MCF 10A (cell line): ENCODE measurements at regions not wholly inside any gene's neighbourhood (a gene's known extent, or its start where the extent isn't known, plus 50 kb on each side); places are given as distances from the start of the nearest gene placed in this dataset.

ENCODE experiments used
- BruUV-seq: library from RNA; stranded (reverse); fragments of 400-500 nt; replicated peaks from 2 replicates; lab custom pipeline; 2021; lab: Mats Ljungman, UMichigan
- CTCF ChIA-PET: fragments of 300-600 bp; sonication (Branson Sonifier 250); formaldehyde crosslinking; extraction: SDS; loops from one replicate; lab custom pipeline; 2021; ENCODE audit warnings: antibody characterized with exemption, inconsistent platforms; lab: Yijun Ruan, JAX
- POLR2A ChIA-PET: fragments of 300-600, 350-650 bp; sonication (Branson Sonifier 250); formaldehyde crosslinking; extraction: SDS; loops from one replicate; lab custom pipeline; 2020; ENCODE audit warnings: antibody characterized with exemption, inconsistent platforms; lab: Yijun Ruan, JAX
- DNase-seq: peaks from one replicate; pipeline ENCODE4 v3.0.0-alpha.2; 2018; ENCODE audit not compliant: unreplicated experiment
- H3K27ac Mint-ChIP-seq: one replicate; pipeline ENCODE4 v1.8.0; 2022; ENCODE audit warnings: mild to moderate bottlenecking, low read depth, mixed read lengths; ENCODE audit not compliant: unreplicated experiment
- H3K27me3 Mint-ChIP-seq: one replicate; pipeline ENCODE4 v1.8.0; 2022; ENCODE audit warnings: mixed read lengths; ENCODE audit not compliant: insufficient read depth, unreplicated experiment
- H3K36me3 Mint-ChIP-seq: one replicate; pipeline ENCODE4 v1.8.0; 2022; ENCODE audit warnings: mild to moderate bottlenecking, moderate library complexity, mixed read lengths; ENCODE audit not compliant: insufficient read depth, unreplicated experiment
- H3K4me1 Mint-ChIP-seq: one replicate; pipeline ENCODE4 v1.8.0; 2022; ENCODE audit warnings: mixed read lengths; ENCODE audit not compliant: insufficient read depth, unreplicated experiment
- H3K4me3 Mint-ChIP-seq: one replicate; pipeline ENCODE4 v1.8.0; 2022; ENCODE audit warnings: mild to moderate bottlenecking, moderate library complexity, mixed read lengths; ENCODE audit not compliant: unreplicated experiment
- H3K9me3 Mint-ChIP-seq: one replicate; pipeline ENCODE4 v1.8.0; 2022; ENCODE audit warnings: mixed read lengths; ENCODE audit not compliant: unreplicated experiment
- intact Hi-C: fragments of 100-400 bp; cut with micrococcal nuclease; formaldehyde crosslinking; loops from 2 replicates; pipeline ENCODE4 v1.14.1; 2022
- TF ChIP-seq, protein P1 (sequence below): fragments of 200-600 bp; IDR thresholded peaks from one replicate; pipeline ENCODE4 v1.8.0; 2022; ENCODE audit warnings: antibody characterized with exemption, mild to moderate bottlenecking; ENCODE audit not compliant: unreplicated experiment

DNA sequence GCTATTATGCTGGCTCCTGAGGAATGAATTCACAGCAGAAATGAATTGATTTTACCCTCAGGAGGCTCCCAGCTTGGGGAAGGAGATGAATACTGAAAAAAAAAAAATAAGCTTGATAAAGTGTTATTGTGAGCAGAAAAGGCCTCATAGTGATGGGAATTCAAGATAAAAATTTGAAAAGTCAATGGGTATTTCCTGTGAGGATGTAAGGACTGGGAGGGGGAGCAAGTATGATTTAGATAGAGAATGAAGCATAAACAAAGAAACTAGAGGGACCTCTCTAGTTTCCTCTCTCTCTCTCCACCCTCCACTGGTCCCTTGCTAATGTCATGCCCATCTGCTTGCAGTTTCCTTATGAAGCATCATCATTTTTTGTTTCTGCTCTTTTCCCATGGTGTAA, 439.0 kb upstream of the PLXNA2 start:
- DNase-seq, result no peak
- CTCF ChIA-PET, result interaction anchor here (0.5 to 3.4 kb wide), 8 partner anchors 10 to 686 kb away, joined by 3 to 14 read pairs (median 4); no protein-coding TSS in a partner anchor
- no peaks in the 10 kb centered on the region for H3K9me3 Mint-ChIP-seq
- no peaks in the 10 kb centered on the region for H3K36me3 Mint-ChIP-seq
- intact Hi-C loops, result no loop called here
- TF ChIP-seq, protein P1, sequence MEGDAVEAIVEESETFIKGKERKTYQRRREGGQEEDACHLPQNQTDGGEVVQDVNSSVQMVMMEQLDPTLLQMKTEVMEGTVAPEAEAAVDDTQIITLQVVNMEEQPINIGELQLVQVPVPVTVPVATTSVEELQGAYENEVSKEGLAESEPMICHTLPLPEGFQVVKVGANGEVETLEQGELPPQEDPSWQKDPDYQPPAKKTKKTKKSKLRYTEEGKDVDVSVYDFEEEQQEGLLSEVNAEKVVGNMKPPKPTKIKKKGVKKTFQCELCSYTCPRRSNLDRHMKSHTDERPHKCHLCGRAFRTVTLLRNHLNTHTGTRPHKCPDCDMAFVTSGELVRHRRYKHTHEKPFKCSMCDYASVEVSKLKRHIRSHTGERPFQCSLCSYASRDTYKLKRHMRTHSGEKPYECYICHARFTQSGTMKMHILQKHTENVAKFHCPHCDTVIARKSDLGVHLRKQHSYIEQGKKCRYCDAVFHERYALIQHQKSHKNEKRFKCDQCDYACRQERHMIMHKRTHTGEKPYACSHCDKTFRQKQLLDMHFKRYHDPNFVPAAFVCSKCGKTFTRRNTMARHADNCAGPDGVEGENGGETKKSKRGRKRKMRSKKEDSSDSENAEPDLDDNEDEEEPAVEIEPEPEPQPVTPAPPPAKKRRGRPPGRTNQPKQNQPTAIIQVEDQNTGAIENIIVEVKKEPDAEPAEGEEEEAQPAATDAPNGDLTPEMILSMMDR, result no peak
- no TSS peak for BruUV-seq
- H3K4me1 Mint-ChIP-seq, result no peaks in the 10 kb centered on the region
- H3K4me3 Mint-ChIP-seq, result no peak overlapping the region
- H3K27me3 Mint-ChIP-seq, result no peaks in the 10 kb centered on the region
- POLR2A ChIA-PET, result interaction anchor here (0.8 kb wide), 1 partner anchor 749 kb away, joined by 3 read pairs; no protein-coding TSS in a partner anchor
- H3K27ac Mint-ChIP-seq, result no peak overlapping the region

GRCh38 chr1:208684192-208684591, 440.0 kb upstream of the PLXNA2 start:
- POLR2A ChIA-PET, result interaction anchor here (0.8 kb wide), 3 partner anchors 9 to 748 kb away, joined by 3 read pairs; no protein-coding TSS in a partner anchor
- Mint-ChIP-seq H3K36me3 (no peaks in the 10 kb centered on the region), H3K27me3 (no peaks in the 10 kb centered on the region)

DNA sequence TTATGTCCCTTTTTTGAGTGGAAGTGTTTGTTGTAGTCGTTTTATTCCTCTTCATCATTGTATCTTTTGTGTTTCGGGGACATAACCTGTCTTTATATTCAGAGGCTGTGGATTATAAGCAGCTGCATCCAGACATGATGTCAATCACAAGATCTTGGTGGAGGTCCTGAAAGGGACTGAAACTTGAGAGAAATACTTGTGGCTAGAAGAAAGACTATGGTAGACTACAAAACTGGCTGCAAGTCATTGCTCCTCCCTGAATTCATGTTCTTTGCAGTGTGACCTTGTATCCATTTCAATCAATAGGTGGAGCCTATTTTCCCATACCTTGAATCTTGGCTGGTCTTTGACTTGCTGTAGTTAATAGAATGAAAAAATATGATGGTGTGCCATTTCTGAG, 442.4 kb upstream of the PLXNA2 start:
- H3K27ac Mint-ChIP-seq, result no peak overlapping the region
- no peaks in the 10 kb centered on the region for H3K9me3 Mint-ChIP-seq
- no peaks in the 10 kb centered on the region for H3K27me3 Mint-ChIP-seq
- TF ChIP-seq, protein P1, result no peak
- intact Hi-C loops, result no loop called here
- no peaks in the 10 kb centered on the region for H3K36me3 Mint-ChIP-seq
- H3K4me3 Mint-ChIP-seq, result no peak overlapping the region
- no peaks in the 10 kb centered on the region for H3K4me1 Mint-ChIP-seq
- CTCF ChIA-PET, result interaction anchor here (0.7 to 1.0 kb wide), 2 partner anchors 34 to 561 kb away, joined by 3 to 5 read pairs; no protein-coding TSS in a partner anchor
- no peak for DNase-seq
- POLR2A ChIA-PET, result interaction anchor here (1.1 to 2.0 kb wide), 2 partner anchors 10 to 14 kb away, joined by 3 to 6 read pairs; no protein-coding TSS in a partner anchor
- no TSS peak for BruUV-seq

More at GRCh38 chr1:208684192-208684591, 440.0 kb upstream of the PLXNA2 start:
- Mint-ChIP-seq H3K4me3 (no peak overlapping the region), H3K27ac (no peak overlapping the region), H3K9me3 (no peaks in the 10 kb centered on the region), H3K4me1 (no peaks in the 10 kb centered on the region)
- intact Hi-C loops, result no loop called here
- no TSS peak for BruUV-seq
- DNase-seq, result no peak
- TF ChIP-seq, protein P1, result no peak
- CTCF ChIA-PET, result interaction anchor here (0.6 to 3.4 kb wide), 11 partner anchors 13 to 1763 kb away, joined by 3 to 14 read pairs (median 4); no protein-coding TSS in a partner anchor

GRCh38 chr1:208688656-208689315, 444.6 kb upstream of the PLXNA2 start:
- Mint-ChIP-seq H3K4me1 (no peaks in the 10 kb centered on the region), H3K36me3 (no peaks in the 10 kb centered on the region), H3K27ac (no peak overlapping the region), H3K4me3 (no peak overlapping the region), H3K9me3 (peaks cover 6% of the 10 kb centered on the region), H3K27me3 (no peaks in the 10 kb centered on the region)
- ChIA-PET CTCF (no interaction called here), POLR2A (no interaction called here)
- intact Hi-C loops, result no loop called here
- BruUV-seq, result no TSS peak
- DNase-seq, result no peak
- TF ChIP-seq, protein P1, result no peak
